ENCODE measurements at regions not wholly inside any gene's neighbourhood (a gene's known extent, or its start where the extent isn't known, plus 50 kb on each side); places are given as distances from the start of the nearest gene placed in this dataset.

DNA sequence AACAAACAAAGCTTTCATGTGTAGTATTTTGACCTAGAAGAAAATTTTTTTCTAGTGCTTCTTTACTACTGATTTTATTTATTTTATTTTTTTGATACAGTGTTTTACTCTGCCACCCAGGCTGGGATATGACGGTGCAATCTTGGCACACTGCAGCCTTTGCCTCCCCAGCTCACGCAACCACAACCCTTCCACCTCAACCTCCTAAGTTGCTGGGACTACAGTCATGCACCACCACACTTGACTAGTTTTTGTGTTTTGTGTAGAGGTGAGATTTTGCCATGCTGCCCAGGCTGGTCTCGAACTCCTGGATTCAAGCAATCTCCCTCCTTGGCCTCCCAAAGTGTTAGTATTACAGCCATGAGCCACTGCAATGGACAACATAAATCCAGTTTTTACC, 1234.0 kb downstream of the CDY2B start:
- H3K79me2 ChIP-seq (ENCODE audit: insufficient read depth, low read length) = no peaks in the 10 kb centered on the region
- DNase-seq = no peak
- Mint-ChIP-seq H3K27ac (no peak overlapping the region), H3K36me3 (no peaks in the 10 kb centered on the region), H3K9me3 (no peaks in the 10 kb centered on the region), H3K4me3 (no peak overlapping the region), H3K4me1 (no peaks in the 10 kb centered on the region), H3K27me3 (ENCODE audit: low read depth in 3 of 3) (peaks cover 0 to 1% (median 0%) of the 10 kb centered on the region in 3 donors)
- H3K9ac ChIP-seq (ENCODE audit: insufficient read depth, low read length, poor library complexity, severe bottlenecking) = no peak overlapping the region
- WGBS (ENCODE audit: insufficient coverage) = no CpG with 5 or more reads among the region's 3 CpGs
- no peaks in the 10 kb centered on the region for H4K20me1 ChIP-seq (ENCODE audit: insufficient read depth, low read length)
- no peak overlapping the region for H2AFZ ChIP-seq (ENCODE audit: insufficient read depth, low read depth, low read length, poor library complexity, severe bottlenecking)
- H3K9me3 ChIP-seq (replicated peaks in 1 of 2; ENCODE audit: control insufficient read depth in 1 of 2, insufficient read depth in 1 of 2, low read length in 2 of 2) = no peaks in the 10 kb centered on the region
- no peaks in the 10 kb centered on the region for H3K4me1 ChIP-seq (ENCODE audit: control insufficient read depth in 1 of 2, insufficient read depth in 2 of 2, low read length in 2 of 2)
- H3K4me3 ChIP-seq (replicated peaks in 1 of 3; ENCODE audit: low read depth in 2 of 3, low read length in 3 of 3) = no peak overlapping the region
- TF ChIP-seq CTCF (IDR thresholded peaks at IDR 0.05) = no peak
- H3K36me3 ChIP-seq (replicated peaks in 1 of 2; ENCODE audit: control insufficient read depth in 1 of 2, insufficient read depth in 2 of 2, low read length in 2 of 2) = no peaks in the 10 kb centered on the region
- H3K27ac ChIP-seq (ENCODE audit: low read depth in 1 of 2, low read length in 2 of 2) = no peak overlapping the region
- intact Hi-C loops (cut with micrococcal nuclease) = no loop called here
- H3K27me3 ChIP-seq (ENCODE audit: control insufficient read depth in 2 of 2, insufficient read depth in 2 of 2, low read length in 2 of 2) = no peaks in the 10 kb centered on the region
- no peak overlapping the region for H3K4me2 ChIP-seq (replicated peaks; ENCODE audit: extremely low read depth, low read length, poor library complexity, severe bottlenecking)

- H3K79me2 ChIP-seq (ENCODE audit: insufficient read depth, low read length) = no peaks in the 10 kb centered on the region
- TF ChIP-seq CTCF (IDR thresholded peaks at IDR 0.05) = no peak
- no CpG with 5 or more reads among the region's 2 CpGs for WGBS (ENCODE audit: insufficient coverage)
- Mint-ChIP-seq H3K4me3 (no peak overlapping the region), H3K4me1 (no peaks in the 10 kb centered on the region), H3K27me3 (ENCODE audit: low read depth in 3 of 3) (peaks cover 0 to 1% (median 0%) of the 10 kb centered on the region in 3 donors), H3K9me3 (no peaks in the 10 kb centered on the region), H3K36me3 (no peaks in the 10 kb centered on the region), H3K27ac (no peak overlapping the region)
- H2AFZ ChIP-seq (ENCODE audit: insufficient read depth, low read depth, low read length, poor library complexity, severe bottlenecking) = no peak overlapping the region
- no peaks in the 10 kb centered on the region for H3K27me3 ChIP-seq (ENCODE audit: control insufficient read depth in 2 of 2, insufficient read depth in 2 of 2, low read length in 2 of 2)
- intact Hi-C loops (cut with micrococcal nuclease) = no loop called here
- H3K4me2 ChIP-seq (replicated peaks; ENCODE audit: extremely low read depth, low read length, poor library complexity, severe bottlenecking) = no peak overlapping the region
- no peak overlapping the region for H3K27ac ChIP-seq (ENCODE audit: low read depth in 1 of 2, low read length in 2 of 2)
- no peaks in the 10 kb centered on the region for H4K20me1 ChIP-seq (ENCODE audit: insufficient read depth, low read length)
- no peak overlapping the region for H3K4me3 ChIP-seq (replicated peaks in 1 of 3; ENCODE audit: low read depth in 2 of 3, low read length in 3 of 3)
- no peak overlapping the region for H3K9ac ChIP-seq (ENCODE audit: insufficient read depth, low read length, poor library complexity, severe bottlenecking)
- H3K4me1 ChIP-seq (ENCODE audit: control insufficient read depth in 1 of 2, insufficient read depth in 2 of 2, low read length in 2 of 2) = no peaks in the 10 kb centered on the region
- no peak for DNase-seq
- no peaks in the 10 kb centered on the region for H3K9me3 ChIP-seq (replicated peaks in 1 of 2; ENCODE audit: control insufficient read depth in 1 of 2, insufficient read depth in 1 of 2, low read length in 2 of 2)
- H3K36me3 ChIP-seq (replicated peaks in 1 of 2; ENCODE audit: control insufficient read depth in 1 of 2, insufficient read depth in 2 of 2, low read length in 2 of 2) = no peaks in the 10 kb centered on the region
Observed at GRCh38 chrY:16645449-16645848, 1234.6 kb downstream of the CDY2B start.
